Esophagus muscularis mucosa (tissue), 4 donors: ENCODE measurements at regions not wholly inside any gene's neighbourhood (a gene's known extent, or its start where the extent isn't known, plus 50 kb on each side); places are given as distances from the start of the nearest gene placed in this dataset.

Experiments
- DNase-seq: peaks from one replicate; pipeline ENCODE4 v3.0.0-alpha.2; 2017; ENCODE audit errors: extremely low spot score
- H3K27ac ChIP-seq, 4 donors: fragments of 200-600 bp; sonication (generic); replicated peaks in 1 of 4; 1 replicate in 3 of 4; 2 replicates in 1 of 4; pipeline ENCODE4 v1.5.1; 2016 to 2019; ENCODE audit warnings: mild to moderate bottlenecking in 1 of 4
- H3K27me3 ChIP-seq, 4 donors: fragments of 200-600 bp; sonication (generic); one replicate each; pipeline versions ENCODE4 v1.5.1 to v1.6.0; 2016 to 2019
- H3K36me3 ChIP-seq, 4 donors: fragments of 200-600 bp; sonication (generic); one replicate each; pipeline ENCODE4 v1.5.1; 2016 to 2019
- H3K4me1 ChIP-seq, 4 donors: fragments of 200-600 bp; sonication (generic); one replicate each; pipeline ENCODE4 v1.5.1; 2016 to 2019
- H3K4me3 ChIP-seq, 4 donors: fragments of 200-600 bp; sonication (generic); 1 replicate in 2 of 4; 2 replicates in 2 of 4; pipeline ENCODE4 v1.5.1; 2016 to 2019; ENCODE audit warnings: mild to moderate bottlenecking in 4 of 4, moderate library complexity in 1 of 4
- H3K9me3 ChIP-seq, 4 donors: fragments of 200-600 bp; sonication (generic); 1 replicate in 3 of 4; 2 replicates in 1 of 4; pipeline ENCODE4 v1.5.1; 2016 to 2019
- CTCF ChIP-seq, 3 experiments: fragments of 200-600 bp in 2 of 3; fragments of 450-650 bp in 1 of 3; sonication (generic) in 2 of 3; IDR thresholded peaks; one replicate each; pipeline ENCODE4 v1.5.1; 2017 to 2019; ENCODE audit warnings: antibody characterized with exemption in 3 of 3, mild to moderate bottlenecking in 2 of 3, moderate library complexity in 1 of 3
- EP300 ChIP-seq: sonication (generic); formaldehyde crosslinking; IDR thresholded peaks from one replicate; pipeline ENCODE4 v1.6.1; 2017; ENCODE audit warnings: antibody characterized with exemption
- POLR2A ChIP-seq: fragments of 450-650 bp; IDR thresholded peaks from one replicate; pipeline ENCODE4 v1.6.1; 2017; ENCODE audit warnings: antibody characterized with exemption, moderate library complexity, mild to moderate bottlenecking, low read depth
- POLR2AphosphoS5 ChIP-seq, 2 donors: sonication (generic); formaldehyde crosslinking; IDR thresholded peaks; one replicate each; pipeline ENCODE4 v1.6.1; 2017; ENCODE audit warnings: antibody characterized with exemption in 2 of 2
- WGBS: methylation state at CpG from one replicate; pipeline ENCODE4 v1.1.5; 2018; 5-methylcytosine and 5-hydroxymethylcytosine counted together
- intact Hi-C: fragments of 100-400 bp; cut with DNase I; formaldehyde crosslinking; loops from one replicate; pipeline ENCODE4 v1.15.1; 2023

DNA sequence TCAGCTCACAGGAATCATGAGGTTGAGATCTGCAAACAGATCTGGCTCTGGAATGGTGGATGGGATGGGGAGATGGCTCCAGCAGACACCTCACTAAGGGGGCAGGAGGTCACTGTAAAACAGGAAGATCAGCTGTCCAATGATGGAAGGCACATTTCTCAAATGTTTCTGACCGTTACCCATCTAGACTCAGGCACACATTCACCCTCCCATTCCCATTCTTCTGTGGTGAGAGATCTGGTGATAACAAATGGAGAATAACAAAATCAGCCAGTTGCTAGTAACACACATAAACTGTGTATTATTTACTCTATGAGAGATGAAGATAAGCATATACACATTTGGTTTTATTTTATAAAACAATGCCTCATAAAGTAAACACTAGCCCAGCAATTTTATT lies 235.9 kb downstream of the TSHZ3 start:
- H3K27me3 ChIP-seq: peaks cover 0 to 11% (median 0%) of the 10 kb centered on the region in 4 donors
- H3K36me3 ChIP-seq: no peaks in the 10 kb centered on the region
- intact Hi-C loops: no loop called here
- 92% methylated on average over 1 of the region's 1 CpG for WGBS
- no peaks in the 10 kb centered on the region for H3K4me1 ChIP-seq
- H3K4me3 ChIP-seq: no peak overlapping the region
- no peak for TF ChIP-seq CTCF (IDR thresholded peaks at IDR 0.05)
- DNase-seq: no peak
- no peak overlapping the region for H3K27ac ChIP-seq
- no peaks in the 10 kb centered on the region for H3K9me3 ChIP-seq

GRCh38 chr19:31112158-31112557 lies 237.1 kb downstream of the TSHZ3 start:
- WGBS: 81% methylated on average over 9 of the region's 9 CpGs
- Histone ChIP-seq H3K27ac (no peak overlapping the region), H3K36me3 (no peaks in the 10 kb centered on the region), H3K27me3 (peaks cover 0 to 11% (median 0%) of the 10 kb centered on the region in 4 donors), H3K4me3 (no peak overlapping the region), H3K9me3 (no peaks in the 10 kb centered on the region), H3K4me1 (no peaks in the 10 kb centered on the region)
- no peak for TF ChIP-seq EP300
- no peak for TF ChIP-seq POLR2A
- TF ChIP-seq CTCF (IDR thresholded peaks at IDR 0.05): no peak
- TF ChIP-seq POLR2AphosphoS5 (IDR thresholded peaks at IDR 0.05): no peak
- DNase-seq: no peak
- intact Hi-C loops: no loop called here

DNA sequence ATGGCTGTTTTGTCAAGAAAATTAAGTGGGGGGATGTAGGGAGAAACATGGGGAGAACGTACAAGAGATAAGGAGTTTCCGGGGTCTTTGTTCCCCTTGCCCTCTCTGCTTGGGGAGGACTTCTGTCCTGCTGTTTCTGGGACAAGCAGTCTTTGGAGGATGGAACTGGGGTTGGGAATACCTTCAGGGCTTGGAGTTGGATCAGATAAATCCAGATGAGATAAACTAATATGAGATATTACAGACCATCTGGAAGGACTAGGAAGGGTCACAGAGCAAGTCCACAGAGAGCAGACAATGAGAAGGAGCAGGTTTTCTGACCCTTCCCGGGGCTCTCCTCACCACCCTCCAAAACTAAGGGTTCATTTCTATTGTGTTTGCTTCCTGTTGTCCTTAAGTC lies 237.5 kb downstream of the TSHZ3 start:
- intact Hi-C loops: no loop called here
- no peak for TF ChIP-seq POLR2A
- TF ChIP-seq EP300: no peak
- TF ChIP-seq CTCF (IDR thresholded peaks at IDR 0.05): no peak
- H3K27me3 ChIP-seq: peaks cover 0 to 11% (median 0%) of the 10 kb centered on the region in 4 donors

GRCh38 chr19:31110336-31110735 lies 238.9 kb downstream of the TSHZ3 start:
- peaks cover 0 to 11% (median 0%) of the 10 kb centered on the region in 4 donors for H3K27me3 ChIP-seq
- intact Hi-C loops: no loop called here
- H3K9me3 ChIP-seq: no peaks in the 10 kb centered on the region
- 72% methylated on average over 5 of the region's 5 CpGs for WGBS
- H3K27ac ChIP-seq: no peak overlapping the region
- H3K4me1 ChIP-seq: no peaks in the 10 kb centered on the region
- no peak overlapping the region for H3K4me3 ChIP-seq
- H3K36me3 ChIP-seq: no peaks in the 10 kb centered on the region
- DNase-seq: no peak
- TF ChIP-seq POLR2A (no peak), POLR2AphosphoS5 (IDR thresholded peaks at IDR 0.05) (no peak), EP300 (no peak), CTCF (IDR thresholded peaks at IDR 0.05) (peak in 1 of 3 experiments; percentile 41)

More for the DNA sequence above, 237.5 kb downstream of the TSHZ3 start:
- no peaks in the 10 kb centered on the region for H3K36me3 ChIP-seq
- DNase-seq: no peak
- no peak overlapping the region for H3K27ac ChIP-seq
- H3K9me3 ChIP-seq: no peaks in the 10 kb centered on the region
- H3K4me1 ChIP-seq: no peaks in the 10 kb centered on the region
- no peak overlapping the region for H3K4me3 ChIP-seq
- 79% methylated on average over 3 of the region's 3 CpGs for WGBS

GRCh38 chr19:31109636-31110035 lies 239.6 kb downstream of the TSHZ3 start:
- Histone ChIP-seq H3K27me3 (peaks cover 0 to 11% (median 0%) of the 10 kb centered on the region in 4 donors), H3K4me3 (no peak overlapping the region), H3K9me3 (no peaks in the 10 kb centered on the region), H3K27ac (no peak overlapping the region), H3K36me3 (no peaks in the 10 kb centered on the region), H3K4me1 (no peaks in the 10 kb centered on the region)
- intact Hi-C loops: no loop called here
- 70% methylated on average over 2 of the region's 2 CpGs for WGBS
- TF ChIP-seq EP300 (no peak), POLR2A (no peak), POLR2AphosphoS5 (IDR thresholded peaks at IDR 0.05) (no peak), CTCF (IDR thresholded peaks at IDR 0.05) (no peak)
- no peak for DNase-seq
